ENCODE measurements at regions not wholly inside any gene's neighbourhood (a gene's known extent, or its start where the extent isn't known, plus 50 kb on each side); places are given as distances from the start of the nearest gene placed in this dataset.
"Not testable (repeated sequence)": the region's sequence is repeated elsewhere in the genome, so short reads cannot be mapped to it uniquely, and the experiment has no call there.

DNA sequence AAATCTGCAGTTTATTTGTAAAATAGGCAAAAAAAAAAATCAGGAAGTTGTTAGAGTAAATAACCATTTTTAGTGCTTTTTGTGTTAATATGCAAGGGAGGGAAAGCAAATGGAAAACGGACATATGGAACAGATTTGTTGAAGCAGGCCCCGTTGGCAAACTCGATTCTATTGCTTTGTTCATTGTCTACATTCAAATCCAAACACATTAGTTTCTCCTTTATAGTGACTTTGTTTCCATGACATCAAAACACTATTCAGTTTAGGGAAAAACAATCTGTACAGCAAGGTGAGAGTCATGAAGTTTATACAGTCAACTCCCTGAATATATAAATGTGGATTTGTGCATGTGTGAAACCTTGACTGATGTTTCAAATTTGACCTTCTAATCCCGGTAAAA is 142.2 kb downstream of the FAM47A start:
- DNase-seq: no peak

DNA sequence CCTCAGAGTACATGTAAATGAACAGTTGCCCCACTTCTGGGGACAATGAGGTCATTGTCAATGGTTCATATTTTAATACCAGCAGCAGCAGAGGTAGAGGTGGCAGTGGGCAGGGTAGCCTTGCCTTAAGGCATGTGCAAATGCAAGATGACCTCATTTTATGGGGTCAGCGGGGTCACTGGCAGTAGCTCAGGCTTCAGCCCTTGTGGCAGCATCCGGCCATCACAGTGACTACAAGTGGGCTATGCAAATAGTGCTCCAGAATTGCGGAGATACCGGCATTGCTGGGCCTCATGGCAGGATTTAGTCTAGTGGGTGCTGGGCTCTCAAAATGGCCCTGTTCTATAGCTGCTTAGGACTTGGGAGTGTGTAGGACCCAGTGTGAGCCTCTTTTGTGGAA is 144.7 kb downstream of the FAM47A start:
- DNase-seq: no peak

DNA sequence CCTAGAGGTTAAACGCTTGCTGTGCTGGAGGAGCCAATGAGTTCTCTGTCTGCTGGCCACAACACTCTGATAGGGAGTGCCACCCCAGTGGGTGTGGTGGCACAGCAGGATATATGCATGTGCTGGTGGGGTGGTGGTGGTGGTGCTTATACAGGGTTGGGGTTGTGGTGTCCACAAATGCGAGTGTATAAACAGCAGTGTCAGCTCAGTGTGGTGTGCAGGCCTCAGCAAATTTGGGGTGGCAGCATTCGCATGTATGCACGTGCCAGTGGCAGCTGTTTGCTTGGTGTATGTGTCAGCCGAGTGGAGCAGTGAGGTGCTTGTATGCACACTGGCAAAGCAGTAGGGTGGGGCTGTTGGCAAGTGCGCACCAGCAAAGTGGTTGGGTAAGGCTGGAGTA is 157.4 kb downstream of the FAM47A start:
- no peak for DNase-seq

DNA sequence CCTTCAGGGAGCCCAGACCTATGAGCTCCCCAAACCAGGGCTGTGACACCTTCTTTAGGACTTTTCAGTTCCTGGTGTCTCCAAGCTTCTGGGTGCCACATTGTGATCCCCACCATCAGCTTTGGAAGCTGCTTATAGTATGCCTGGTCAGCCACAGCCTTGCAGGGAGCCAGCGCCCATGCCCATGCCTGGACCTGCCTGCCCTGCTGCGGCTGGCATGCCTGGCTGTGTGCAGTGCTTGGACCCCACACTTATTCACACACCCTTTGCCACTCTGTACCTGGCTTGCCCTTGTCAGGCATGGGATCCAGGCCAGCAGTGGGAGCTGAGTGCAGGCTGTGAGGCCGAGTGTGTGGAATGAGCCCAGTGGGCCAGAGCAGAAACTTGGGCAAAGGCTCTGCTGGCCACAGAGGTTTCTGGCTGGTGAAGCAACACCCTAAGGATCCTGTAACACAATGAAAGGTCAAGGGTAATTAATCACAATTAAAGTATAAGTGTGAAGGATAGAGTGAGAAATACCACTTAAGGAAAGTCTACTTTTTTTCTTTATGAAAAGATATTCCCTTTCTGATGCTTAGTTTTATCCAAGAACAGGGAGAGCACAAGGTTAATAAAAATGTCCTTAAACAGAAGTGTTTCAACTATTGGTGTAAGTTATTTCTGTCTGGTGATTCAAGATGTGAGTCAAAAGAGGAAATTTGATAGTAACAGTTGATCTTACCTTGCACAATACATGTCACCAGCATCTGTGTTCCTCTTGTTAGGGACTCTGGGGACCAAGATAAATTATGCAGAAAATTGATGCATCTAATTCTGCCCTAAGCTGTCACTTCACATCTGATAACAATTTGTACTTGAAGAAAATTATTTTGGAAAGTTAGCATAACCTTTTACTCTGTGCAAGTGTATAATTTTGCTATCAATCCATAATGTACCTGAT is 161.8 kb downstream of the FAM47A start:
- no peak for DNase-seq

DNA sequence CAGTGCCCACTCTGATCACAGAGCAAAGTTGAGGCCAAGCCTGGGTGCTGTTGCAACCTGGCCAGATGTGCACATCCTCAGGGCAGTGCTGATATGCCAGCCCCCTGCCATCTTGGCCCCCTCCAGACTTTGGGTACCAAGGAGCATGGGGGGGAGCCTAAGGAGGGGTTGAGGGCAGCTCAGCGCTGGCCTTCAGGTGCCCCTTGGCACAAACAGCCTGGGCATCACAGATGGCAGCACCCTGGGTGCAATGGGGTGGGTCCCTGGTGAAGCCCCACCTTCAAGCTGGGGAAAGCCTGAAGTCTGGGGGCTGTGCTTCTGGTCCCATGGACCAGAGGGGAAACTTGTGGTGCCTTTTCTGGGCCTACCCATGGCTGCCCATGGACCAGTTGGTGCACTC is 163.0 kb downstream of the FAM47A start:
- no peak for DNase-seq

DNA sequence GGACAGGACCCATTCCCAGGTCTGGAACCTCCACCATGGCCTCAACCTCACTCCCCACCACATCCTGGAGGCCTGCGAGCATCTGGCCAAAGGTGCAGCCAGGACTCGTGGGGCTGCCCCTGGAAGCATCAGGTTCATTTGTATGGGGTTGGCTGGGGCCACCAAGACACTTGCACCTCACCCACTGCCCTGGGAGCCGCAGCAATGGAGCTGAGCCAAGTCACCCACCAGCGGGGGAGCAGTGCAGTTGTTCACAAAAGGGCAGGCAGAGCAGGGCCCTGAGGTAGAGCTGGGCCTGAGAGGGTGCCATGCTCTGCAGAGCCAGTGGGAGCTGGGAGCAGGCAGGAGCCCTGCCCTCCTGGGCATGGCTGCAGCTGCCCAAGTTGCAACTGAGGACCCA is 163.5 kb downstream of the FAM47A start:
- no peak for DNase-seq

DNA sequence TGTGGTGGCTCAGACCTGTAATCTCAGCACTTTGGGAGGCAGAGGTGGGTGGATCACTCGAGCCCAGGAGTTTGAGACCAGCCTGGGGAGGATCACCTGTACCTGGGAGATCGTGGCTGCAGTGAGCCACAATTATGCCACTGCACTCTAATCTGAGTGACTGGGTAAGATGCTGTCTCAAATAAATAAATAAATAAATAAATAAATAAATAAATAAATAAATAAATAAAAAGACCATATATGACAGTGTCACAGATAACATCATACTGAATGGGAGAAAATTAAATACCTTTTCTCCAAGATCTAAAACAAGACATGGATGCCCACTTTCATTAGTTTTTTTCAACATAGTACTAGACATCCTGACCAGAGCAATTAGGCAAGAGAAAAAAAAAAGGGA is 182.8 kb downstream of the FAM47A start:
- no peak for DNase-seq

DNA sequence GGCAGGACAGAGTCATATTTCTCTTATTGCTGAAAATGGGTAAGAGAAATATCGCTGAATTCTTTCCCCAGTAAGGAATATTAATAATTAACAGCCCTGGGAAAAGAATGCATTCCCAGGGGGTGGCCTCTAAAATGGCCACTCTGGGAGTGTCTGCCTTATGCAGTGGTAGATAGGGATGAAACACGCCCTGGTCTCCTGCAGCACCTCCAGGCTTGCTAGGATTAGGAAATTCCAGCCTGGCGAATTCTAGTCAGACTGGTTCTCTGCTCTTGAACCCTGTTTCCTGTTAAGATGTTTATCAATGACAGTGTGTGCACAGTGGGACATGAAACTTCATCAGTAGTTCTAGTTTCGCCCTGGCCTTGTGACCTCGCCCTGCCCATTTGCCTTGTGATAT is 205.9 kb downstream of the FAM47A start:
- DNase-seq: not testable (repeated sequence)

DNA sequence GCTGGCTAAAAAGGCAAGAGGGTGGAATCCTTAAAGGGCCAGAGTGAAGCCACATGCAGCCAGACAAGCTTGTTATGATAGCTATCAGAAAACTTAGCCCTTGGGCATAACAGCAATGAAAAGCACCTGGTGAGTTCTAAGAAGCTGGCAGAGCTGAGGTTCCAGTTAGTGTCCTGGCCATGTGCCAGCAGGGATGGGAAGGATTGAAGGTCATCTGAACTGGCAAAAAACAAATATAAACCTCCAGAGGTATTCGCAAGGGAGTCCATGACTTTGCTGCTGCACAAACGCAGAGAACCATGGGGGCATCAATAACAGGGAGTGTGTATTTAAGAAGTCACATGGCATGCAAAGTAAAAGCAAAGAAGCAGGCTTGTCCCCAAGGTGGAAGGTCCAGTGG is 208.9 kb downstream of the FAM47A start:
- no peak for DNase-seq

DNA sequence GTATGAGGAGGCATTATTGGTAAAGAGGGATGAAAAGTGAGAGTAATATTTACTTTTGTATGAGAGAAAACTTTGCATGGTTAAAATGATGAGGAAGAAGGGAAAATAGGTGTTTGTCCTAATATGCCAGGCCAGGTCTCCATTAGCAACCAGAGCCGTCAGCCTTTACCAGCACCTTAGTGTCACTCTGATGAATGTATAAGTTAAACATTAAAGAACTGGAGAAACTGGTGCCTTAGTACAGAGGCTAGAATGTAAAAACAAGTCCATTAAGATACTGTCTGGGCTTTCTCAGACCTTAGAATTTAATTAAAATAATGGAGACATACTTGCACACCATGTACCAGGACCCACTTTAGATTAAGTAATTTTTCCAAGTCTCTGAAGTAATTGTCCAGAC is 222.3 kb downstream of the FAM47A start:
- no peak for DNase-seq

DNA sequence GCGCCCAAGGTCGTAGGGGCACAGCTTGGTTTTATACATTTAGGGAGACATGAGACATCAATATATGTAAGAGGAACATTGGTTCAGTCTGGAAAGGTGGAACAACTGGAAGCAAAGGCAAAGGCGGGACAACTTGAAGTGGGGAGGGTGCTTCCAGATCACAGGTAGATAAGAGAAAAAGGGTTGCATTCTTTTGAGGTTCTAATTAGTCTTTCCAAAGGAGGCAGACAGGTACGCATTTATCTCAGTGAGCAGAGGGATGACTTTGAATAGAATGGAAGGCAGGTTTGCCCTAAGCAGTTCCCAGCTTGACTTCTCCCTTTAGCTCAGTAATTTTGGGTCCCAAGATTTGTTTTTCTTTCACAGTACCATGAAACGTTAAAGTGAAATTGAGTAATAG is 223.2 kb downstream of the FAM47A start:
- DNase-seq: no peak

DNA sequence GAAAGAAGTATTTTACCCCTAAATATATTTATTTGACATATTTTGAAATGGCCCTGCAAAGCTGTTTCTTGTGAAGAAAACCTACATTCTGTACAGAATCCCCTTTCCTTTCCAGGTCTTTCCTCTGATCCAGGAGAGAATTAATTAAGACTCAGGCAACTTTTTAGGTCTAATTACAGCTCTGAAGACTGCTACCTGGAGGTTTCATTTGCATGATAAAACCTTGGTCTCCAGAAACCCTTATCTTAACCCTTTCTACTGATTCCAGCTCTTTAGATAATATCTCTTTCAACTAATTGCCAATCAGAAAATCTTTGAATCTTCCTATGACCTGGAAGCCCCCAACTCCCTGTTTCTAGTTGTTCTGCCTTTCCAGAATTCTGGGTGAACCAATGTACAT is 224.0 kb downstream of the FAM47A start:
- no peak for DNase-seq

DNA sequence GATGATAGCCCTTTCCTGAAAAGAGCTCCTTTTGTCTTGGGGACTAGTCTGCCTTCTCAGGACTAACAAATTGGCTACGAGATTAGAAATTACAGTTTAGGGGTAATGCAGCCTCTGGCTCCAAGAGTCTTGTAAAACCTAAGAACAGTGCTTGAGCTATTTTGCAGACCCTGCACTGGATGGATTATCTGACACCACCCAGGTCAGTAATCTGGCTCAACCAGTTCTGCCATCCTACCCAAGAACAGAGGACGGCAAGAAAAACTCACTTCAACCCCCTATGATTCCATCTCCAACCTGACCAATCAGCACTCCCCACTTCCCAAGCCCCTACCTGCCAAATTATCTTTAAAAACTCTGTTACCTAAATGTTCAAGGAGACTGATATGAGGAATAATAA is 225.1 kb downstream of the FAM47A start:
- DNase-seq: no peak

DNA sequence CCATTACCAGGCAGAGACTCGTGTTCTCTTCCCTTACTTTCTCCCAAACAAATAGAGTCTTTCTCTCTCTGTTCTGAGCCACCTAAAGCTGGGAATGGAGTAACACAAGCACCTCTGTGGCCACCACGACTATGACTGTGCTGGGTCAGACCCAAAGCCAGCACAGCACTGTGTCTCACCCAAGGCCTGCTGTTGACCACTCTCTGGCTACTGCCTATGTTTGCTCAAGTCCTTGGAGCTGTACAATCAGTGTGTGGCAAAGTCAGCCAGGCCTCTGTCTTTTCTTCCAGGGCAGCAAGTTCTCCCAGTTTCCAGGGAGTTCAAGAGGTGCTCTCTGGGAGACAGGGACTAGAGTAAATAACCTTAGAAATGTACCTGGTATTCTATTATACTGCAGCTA is 239.4 kb downstream of the FAM47A start:
- DNase-seq: no peak

DNA sequence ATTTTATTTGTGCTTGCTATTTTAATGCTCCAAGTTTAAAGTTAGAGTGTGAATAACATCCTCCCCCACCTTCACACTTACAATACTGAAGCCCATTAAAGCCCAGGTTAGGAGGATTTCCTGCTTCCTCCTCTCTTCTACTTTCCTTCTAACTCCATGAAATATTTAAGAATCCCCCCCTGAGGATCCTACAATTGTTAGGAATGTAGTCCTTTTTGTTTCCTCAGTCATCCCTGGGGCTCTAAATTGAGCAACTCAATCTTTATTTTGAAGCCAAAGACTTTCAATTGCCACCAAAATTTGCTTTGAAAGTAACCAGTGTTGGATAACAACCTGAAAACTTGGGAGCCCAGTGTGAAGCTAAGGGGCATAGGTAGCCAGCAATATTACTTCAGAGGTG is 276.9 kb downstream of the FAM47A start:
- no peak for DNase-seq

DNA sequence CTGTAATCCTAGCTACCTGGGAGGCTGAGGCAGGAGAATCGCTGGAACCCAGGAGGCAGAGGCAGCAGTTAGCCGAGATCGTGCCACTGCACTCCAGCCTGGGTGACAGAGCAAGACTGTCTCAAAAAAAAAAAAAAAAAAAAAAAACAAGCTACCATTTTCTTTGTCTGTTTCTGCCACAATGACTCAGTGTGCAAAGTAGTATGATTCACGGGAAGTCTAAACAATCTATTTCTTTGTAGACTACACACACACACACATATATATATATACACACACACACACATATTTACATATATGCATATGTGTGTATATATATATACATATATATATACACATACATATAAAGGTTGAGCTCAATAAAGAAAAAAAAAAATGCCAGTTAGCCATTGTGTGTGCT is 280.0 kb downstream of the FAM47A start:
- not testable (repeated sequence) for DNase-seq

DNA sequence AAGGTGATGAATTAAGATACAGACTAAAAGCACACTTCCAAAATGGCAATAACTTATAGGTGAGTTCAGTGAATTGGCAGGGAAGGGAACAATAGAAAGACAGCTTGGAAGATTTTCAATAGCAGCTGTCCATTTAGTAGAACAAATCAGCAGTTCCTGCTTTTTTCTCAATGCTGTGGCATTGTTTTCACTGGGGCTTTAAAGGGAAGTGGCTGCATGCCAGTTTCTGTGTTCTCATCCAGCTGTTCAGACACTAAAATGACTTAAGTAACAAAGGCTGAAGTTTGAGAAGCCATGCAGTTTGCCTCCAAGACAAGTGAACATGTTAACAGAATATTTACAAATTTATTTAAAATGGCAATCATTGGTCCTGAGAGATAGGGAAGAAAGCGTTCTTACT is 291.9 kb downstream of the FAM47A start:
- DNase-seq: no peak

DNA sequence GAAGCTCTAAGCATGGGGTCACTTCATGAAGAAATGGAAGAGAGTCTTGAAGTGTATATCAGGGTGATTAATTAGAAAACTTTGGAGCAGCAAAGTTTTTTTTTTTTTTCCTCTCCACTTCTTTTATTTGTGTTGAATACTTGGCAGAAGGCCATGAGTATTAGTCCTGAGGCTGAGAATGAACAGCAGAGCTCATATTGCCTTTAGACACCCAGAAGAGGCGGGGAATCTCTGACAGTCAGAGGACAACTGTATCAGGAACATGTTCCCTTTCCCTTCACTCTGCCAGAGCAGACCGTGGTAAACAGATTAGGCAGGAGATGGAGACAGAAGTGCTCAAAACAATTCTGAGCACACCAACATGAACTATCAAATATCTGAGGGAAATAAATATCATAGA is 300.9 kb downstream of the FAM47A start:
- no peak for DNase-seq

DNA sequence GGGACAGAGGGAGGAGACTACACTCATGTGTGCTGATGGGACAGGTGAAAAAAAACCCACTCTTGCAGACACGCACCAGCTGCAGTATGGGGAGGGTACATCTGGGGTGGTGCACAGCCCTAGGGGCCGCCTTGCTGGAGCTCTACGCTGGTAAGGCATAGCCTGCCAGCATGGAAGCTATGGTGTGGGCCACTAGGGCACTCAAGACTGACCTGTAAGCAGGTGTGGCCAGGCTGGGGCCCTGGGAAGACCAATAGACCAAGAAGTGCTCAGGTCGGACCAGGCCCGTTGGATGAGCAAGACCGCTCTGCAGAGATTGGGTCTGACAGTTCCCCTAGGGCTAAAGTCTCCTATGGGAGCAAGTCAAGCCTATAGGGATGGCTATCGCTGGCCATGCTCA is 314.8 kb downstream of the FAM47A start:
- DNase-seq: no peak

DNA sequence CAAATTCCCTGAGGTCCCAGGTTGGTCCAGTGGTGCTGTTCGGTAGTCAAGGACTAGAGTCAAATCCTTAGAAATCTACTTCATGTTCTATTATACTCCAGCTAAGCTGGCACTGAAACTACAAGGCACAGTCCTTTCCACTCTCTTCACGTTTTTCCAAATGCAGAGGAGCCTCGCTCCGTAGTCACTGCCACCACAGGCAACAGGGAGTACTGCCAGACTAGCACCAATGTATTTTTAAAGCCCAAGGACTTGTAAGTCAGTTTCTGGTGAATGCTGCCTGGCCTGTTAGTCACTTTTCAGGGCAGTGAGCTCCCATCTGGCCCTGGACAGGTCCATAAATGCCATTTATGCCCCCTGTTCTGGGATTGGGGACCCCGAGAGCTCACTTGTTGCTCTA is 323.5 kb downstream of the FAM47A start:
- no peak for DNase-seq

DNA sequence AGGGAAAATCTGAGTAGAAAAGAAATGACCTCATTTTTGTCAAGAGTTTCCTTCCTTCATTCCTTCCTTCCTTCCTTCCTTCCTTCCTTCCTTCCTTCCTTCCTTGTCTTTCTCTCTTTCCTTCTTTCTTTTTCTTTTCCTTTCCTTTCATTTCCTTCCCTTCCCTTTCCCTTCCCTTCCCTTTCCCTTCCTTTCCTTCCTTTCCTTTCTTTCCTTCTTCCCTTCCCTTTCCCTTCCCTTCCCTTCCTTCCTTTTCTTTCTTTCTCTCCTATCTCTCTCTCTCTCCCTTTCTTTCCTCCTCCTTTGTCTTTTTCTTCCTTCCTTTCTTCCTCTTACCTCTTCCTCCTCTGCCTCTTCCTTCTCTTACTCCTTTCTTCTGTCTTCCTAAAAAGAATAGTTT is 347.6 kb downstream of the FAM47A start:
- no peak for DNase-seq

DNA sequence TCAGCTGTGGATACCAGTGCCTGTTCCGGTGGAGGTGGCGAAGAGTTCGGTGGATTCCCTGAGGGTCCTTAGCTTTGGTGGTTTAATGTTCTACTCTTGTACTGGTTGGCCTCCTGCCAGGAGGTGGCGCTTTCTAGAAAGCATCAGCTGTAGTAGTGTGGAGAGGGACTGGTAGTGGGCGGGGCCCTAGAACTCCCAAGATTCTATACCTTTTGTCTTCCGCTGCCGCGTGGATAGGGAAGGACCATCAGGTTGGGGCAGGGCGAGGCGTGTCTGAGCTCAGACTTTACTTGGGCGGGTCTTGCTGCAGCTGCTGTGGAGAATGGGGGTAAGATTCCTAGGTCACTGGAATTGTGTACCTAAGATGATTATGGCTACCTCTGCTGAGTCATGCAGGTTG is 390.3 kb downstream of the FAM47A start:
- no peak for DNase-seq

DNA sequence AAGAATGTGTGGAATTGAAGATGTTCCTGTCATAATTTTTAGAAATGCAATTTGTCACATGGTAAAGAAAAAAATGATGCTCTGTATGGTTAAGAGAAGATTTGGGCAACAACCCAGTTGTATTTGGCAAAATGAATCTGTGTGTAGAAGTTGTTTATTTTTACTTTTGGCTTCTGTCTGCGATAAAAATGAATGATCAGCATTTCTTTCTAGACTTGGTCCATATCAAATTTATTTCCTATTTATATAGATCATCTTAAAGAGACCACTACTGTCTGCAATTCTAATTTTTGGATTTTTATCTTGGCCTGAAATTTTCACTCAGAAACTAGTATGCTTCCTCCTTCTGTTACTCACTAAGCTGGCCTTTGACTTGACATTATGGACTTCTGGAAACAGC is 396.9 kb downstream of the FAM47A start:
- no peak for DNase-seq

DNA sequence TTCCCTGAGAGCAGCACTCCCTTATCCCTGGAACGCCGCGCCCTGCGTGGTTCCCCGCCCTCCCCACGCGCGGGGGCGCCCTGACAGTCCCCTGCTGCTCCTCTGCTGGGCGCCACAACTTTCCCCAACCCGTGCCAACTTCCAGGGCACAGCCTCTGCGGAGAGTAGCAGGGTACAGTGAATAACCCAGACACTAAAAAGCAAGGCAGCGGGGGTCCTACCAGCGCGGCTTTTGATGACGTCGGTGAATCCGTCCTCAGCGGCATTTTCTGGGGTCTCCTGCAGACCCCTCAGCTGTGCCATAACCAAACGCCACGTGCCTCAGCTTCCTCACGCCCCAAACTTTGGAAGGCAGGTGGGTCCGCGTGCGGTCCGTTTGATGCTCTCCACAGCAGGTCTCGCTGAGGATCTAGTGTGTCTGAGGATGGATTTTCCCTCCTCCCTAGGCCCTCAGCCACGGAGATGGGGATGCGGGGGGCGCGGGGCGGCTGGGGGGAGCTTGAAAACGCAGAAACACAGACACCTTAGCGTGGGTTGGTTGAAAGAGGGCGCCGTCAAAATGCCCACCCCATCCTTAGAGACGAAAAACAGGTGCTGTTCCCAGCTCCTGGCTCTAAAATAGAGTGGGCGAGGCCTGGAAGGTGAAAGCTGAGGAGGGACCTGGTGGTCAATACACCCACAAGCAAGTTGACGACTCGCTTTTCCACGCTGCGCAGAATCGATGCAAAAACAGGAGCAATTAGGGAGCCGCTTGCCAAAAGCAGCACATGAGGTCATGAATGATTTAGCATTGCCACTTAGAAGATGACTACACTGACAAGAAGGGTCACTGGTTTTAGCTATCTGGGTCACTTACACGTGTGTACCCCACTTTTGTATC is 405.6 kb downstream of the FAM47A start:
- DNase-seq: no peak
